ENCODE measurements at regions not wholly inside any gene's neighbourhood (a gene's known extent, or its start where the extent isn't known, plus 50 kb on each side); places are given as distances from the start of the nearest gene placed in this dataset.

DNA sequence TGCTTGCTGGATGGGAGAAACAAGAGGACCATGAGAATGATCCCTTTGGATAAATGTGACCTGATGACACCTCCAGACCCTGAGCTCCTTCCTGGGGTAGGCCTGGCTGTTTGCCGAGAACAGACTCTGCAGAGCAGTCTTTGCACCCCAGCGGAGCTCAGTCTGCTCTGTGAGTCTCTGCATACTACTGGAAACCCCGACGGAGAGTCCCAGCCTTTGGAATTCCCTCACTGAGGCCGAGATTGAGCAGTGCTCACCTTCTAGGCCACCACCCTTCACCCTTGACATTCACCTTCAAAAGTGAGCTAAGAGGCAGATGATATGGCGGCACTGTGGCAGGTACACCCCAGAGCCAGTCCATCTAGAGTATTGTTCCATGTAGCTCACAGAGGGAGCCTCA lies 172.2 kb upstream of the CDH13 start:
- Mint-ChIP-seq H3K27ac (no peak overlapping the region), H3K4me1 (peaks cover 8% of the 10 kb centered on the region), H3K36me3 (no peaks in the 10 kb centered on the region), H3K4me3 (no peak overlapping the region), H3K27me3 (ENCODE audit: insufficient read depth, low read depth) (peaks cover 10% of the 10 kb centered on the region), H3K9me3 (no peaks in the 10 kb centered on the region)
- no peak overlapping the region for H3K9ac ChIP-seq
- TF ChIP-seq, protein P1, sequence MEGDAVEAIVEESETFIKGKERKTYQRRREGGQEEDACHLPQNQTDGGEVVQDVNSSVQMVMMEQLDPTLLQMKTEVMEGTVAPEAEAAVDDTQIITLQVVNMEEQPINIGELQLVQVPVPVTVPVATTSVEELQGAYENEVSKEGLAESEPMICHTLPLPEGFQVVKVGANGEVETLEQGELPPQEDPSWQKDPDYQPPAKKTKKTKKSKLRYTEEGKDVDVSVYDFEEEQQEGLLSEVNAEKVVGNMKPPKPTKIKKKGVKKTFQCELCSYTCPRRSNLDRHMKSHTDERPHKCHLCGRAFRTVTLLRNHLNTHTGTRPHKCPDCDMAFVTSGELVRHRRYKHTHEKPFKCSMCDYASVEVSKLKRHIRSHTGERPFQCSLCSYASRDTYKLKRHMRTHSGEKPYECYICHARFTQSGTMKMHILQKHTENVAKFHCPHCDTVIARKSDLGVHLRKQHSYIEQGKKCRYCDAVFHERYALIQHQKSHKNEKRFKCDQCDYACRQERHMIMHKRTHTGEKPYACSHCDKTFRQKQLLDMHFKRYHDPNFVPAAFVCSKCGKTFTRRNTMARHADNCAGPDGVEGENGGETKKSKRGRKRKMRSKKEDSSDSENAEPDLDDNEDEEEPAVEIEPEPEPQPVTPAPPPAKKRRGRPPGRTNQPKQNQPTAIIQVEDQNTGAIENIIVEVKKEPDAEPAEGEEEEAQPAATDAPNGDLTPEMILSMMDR (IDR thresholded peaks at IDR 0.05), result no peak
- TF ChIP-seq EZH2phosphoT487 (IDR thresholded peaks at IDR 0.05) (no peak), EZH2 (IDR thresholded peaks at IDR 0.05) (no peak)
- H3K4me1 ChIP-seq, result no peaks in the 10 kb centered on the region
- H3K4me2 ChIP-seq, result no peak overlapping the region
- DNase-seq (ENCODE audit: low spot score), result no peak
- H3F3A ChIP-seq (ENCODE audit: low read depth), result no peaks in the 10 kb centered on the region
- H3K27me3 ChIP-seq, result no peaks in the 10 kb centered on the region
- no peaks in the 10 kb centered on the region for H3K36me3 ChIP-seq
- no peak overlapping the region for H3K27ac ChIP-seq
- H2AFZ ChIP-seq (replicated peaks), result no peak overlapping the region
- H3K4me3 ChIP-seq, result no peak overlapping the region
- no peaks in the 10 kb centered on the region for H4K20me1 ChIP-seq (ENCODE audit: low read depth)
- no peaks in the 10 kb centered on the region for H3K79me2 ChIP-seq (ENCODE audit: low read depth)
- H3K9me3 ChIP-seq (ENCODE audit: low read depth), result no peaks in the 10 kb centered on the region

DNA sequence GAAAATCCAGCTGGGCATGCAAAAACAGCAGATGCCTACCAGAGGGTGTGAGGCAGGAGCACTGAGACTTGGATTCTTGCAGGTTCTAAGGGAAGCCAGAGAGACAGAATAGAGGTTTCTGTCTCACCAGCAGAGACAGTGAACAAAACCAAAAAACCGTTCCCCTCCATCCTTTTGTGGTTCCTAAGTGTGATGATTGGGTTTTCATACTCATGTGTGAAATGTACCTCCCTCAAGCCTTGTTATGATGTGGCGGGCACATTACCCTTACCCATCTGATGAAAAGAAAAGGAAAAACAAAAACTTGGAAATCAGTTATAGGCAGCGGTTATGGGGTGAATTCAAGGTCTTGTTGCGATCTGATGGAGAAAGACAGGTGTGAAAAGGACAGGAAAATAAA lies 172.6 kb upstream of the CDH13 start:
- peaks cover 8% of the 10 kb centered on the region for H3K4me1 Mint-ChIP-seq
- DNase-seq (ENCODE audit: low spot score), result no peak
- H3K27ac Mint-ChIP-seq, result no peak overlapping the region
- Histone ChIP-seq H3K4me3 (no peak overlapping the region), H3K36me3 (no peaks in the 10 kb centered on the region), H3K27me3 (no peaks in the 10 kb centered on the region), H3K79me2 (ENCODE audit: low read depth) (no peaks in the 10 kb centered on the region), H3K4me1 (no peaks in the 10 kb centered on the region), H3K9me3 (ENCODE audit: low read depth) (no peaks in the 10 kb centered on the region), H3K4me2 (no peak overlapping the region), H3K27ac (no peak overlapping the region), H4K20me1 (ENCODE audit: low read depth) (no peaks in the 10 kb centered on the region), H3K9ac (no peak overlapping the region), H2AFZ (replicated peaks) (no peak overlapping the region), H3F3A (ENCODE audit: low read depth) (no peaks in the 10 kb centered on the region)
- no peaks in the 10 kb centered on the region for H3K36me3 Mint-ChIP-seq
- H3K9me3 Mint-ChIP-seq, result no peaks in the 10 kb centered on the region
- TF ChIP-seq EZH2phosphoT487 (IDR thresholded peaks at IDR 0.05) (no peak), EZH2 (IDR thresholded peaks at IDR 0.05) (no peak)
- TF ChIP-seq, protein P1 (IDR thresholded peaks at IDR 0.05), result no peak
- H3K27me3 Mint-ChIP-seq (ENCODE audit: insufficient read depth, low read depth), result peaks cover 10% of the 10 kb centered on the region
- H3K4me3 Mint-ChIP-seq, result no peak overlapping the region

DNA sequence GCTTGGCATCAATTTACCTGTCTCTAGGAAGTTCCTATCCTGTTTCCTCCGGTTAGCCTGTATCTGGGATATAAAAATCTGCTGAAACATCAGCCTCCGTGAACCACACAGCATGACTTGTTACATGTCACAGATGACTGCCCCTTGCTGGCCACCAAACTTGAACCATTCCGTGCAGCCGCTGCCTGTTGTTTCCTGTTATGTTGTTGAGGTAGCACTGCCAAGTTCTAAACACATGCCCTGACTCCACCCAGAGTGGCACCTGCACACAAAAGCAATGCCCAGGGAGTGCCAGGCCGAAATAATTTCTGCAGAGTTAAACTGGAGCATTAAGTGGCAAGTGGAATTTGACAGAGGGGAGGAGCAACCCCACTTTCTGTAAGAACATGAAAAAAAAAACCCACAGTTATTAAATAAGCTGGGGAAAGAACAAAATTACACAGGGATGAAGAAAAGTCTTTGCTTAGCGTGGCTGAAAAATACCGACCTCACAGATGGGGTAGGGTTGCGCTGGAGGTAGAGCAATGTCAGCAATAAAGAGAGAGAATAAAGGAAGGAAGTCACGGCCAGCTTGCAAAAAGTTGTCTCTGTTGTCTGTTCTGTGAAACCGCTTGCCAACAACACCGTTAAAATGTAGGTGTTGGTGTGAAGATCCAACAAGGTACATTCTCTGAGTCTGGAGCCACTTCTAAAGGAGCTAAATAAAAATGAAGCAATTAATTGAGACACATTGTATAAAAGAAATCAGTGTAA lies 174.6 kb upstream of the CDH13 start:
- Mint-ChIP-seq H3K4me3 (no peak overlapping the region), H3K4me1 (peaks cover 8% of the 10 kb centered on the region), H3K36me3 (no peaks in the 10 kb centered on the region), H3K27me3 (ENCODE audit: insufficient read depth, low read depth) (peaks cover 10% of the 10 kb centered on the region), H3K9me3 (no peaks in the 10 kb centered on the region), H3K27ac (no peak overlapping the region)
- H2AFZ ChIP-seq (replicated peaks), result no peak overlapping the region
- no peaks in the 10 kb centered on the region for H3K9me3 ChIP-seq (ENCODE audit: low read depth)
- no peak overlapping the region for H3K4me3 ChIP-seq
- no peaks in the 10 kb centered on the region for H3K27me3 ChIP-seq
- H3K4me2 ChIP-seq, result no peak overlapping the region
- no peak for DNase-seq (ENCODE audit: low spot score)
- no peaks in the 10 kb centered on the region for H3F3A ChIP-seq (ENCODE audit: low read depth)
- no peak overlapping the region for H3K27ac ChIP-seq
- TF ChIP-seq EZH2phosphoT487 (IDR thresholded peaks at IDR 0.05) (no peak), EZH2 (IDR thresholded peaks at IDR 0.05) (no peak)
- TF ChIP-seq, protein P1 (IDR thresholded peaks at IDR 0.05), result no peak
- H3K4me1 ChIP-seq, result no peaks in the 10 kb centered on the region
- H3K79me2 ChIP-seq (ENCODE audit: low read depth), result no peaks in the 10 kb centered on the region
- H4K20me1 ChIP-seq (ENCODE audit: low read depth), result no peaks in the 10 kb centered on the region
- H3K9ac ChIP-seq, result no peak overlapping the region
- no peaks in the 10 kb centered on the region for H3K36me3 ChIP-seq

All from neural progenitor cell (in vitro differentiated cells).